SK-N-MC (cell line): ENCODE measurements at regions not wholly inside any gene's neighbourhood (a gene's known extent, or its start where the extent isn't known, plus 50 kb on each side); places are given as distances from the start of the nearest gene placed in this dataset.

Experiments used
- EZH2 ChIP-seq: fragments of 200-600 bp; sonication (generic); IDR thresholded peaks from one replicate; pipeline ENCODE4 v1.6.1; 2017; ENCODE audit warnings: antibody characterized with exemption
- FOXP2 ChIP-seq: optimal IDR thresholded peaks from 2 replicates; pipeline ENCODE3; 2011; ENCODE audit warnings: mild to moderate bottlenecking, moderate library complexity; ENCODE audit not compliant: insufficient read depth; ENCODE audit errors: extremely low read length, control extremely low read depth
- POLR2AphosphoS5 ChIP-seq: IDR thresholded peaks from 2 replicates; pipeline ENCODE4 v1.6.1; 2012; ENCODE audit warnings: mild to moderate bottlenecking, low read depth, low read length, borderline replicate concordance

DNA sequence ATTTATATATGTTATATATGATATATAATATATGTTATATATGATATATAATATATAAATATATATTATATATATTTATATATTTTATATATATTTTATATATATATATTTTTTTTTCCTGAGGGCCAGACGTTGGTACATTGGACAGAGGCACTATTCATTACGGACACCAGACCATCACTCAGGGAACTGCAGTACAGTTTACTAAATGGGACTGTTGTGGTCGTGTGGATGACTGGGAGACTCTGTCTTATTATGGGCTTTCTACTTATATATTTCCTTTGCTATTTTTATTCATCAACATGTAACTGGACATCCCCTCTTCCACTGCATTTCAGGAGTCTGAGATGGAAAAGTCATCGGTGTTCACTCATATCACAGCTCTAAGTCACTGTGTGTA is 87.1 kb upstream of the PRKCQ start:
- TF ChIP-seq POLR2AphosphoS5 = no peak
- no peak for TF ChIP-seq EZH2
- no peak for TF ChIP-seq FOXP2
